ENCODE measurements at regions not wholly inside any gene's neighbourhood (a gene's known extent, or its start where the extent isn't known, plus 50 kb on each side); places are given as distances from the start of the nearest gene placed in this dataset.

DNA sequence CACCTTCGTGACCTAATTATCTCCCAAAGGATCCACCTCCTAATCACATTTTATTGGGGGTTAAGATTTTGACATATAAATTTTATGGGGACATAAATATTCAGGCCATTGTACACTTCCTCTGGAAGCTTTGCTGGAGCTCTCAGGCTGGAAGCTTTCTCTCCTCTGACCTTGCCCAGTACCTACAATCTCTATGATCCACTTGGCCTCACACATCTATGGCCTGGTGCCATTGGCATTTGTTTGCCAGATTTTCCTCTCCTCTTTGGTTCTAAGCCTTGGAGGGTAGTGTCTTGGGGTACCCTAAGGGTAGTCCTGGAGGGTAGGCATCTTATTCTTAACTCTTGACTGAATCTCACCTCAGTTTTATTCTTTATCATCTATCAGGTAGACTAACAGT lies 79.0 kb downstream of the HLX start:
- H4K20me1 ChIP-seq (ENCODE audit: insufficient read depth, low read length) = no peaks in the 10 kb centered on the region
- Mint-ChIP-seq H3K4me3 (ENCODE audit: unreplicated experiment) (no peak overlapping the region), H3K9me3 (ENCODE audit: unreplicated experiment) (peaks cover 3% of the 10 kb centered on the region), H3K36me3 (ENCODE audit: low read depth, unreplicated experiment) (no peaks in the 10 kb centered on the region), H3K4me1 (ENCODE audit: low read depth, unreplicated experiment) (peaks cover 32% of the 10 kb centered on the region), H3K27ac (ENCODE audit: unreplicated experiment) (peak overlapping the region; percentile 94), H3K27me3 (ENCODE audit: low read depth, unreplicated experiment) (no peaks in the 10 kb centered on the region)
- H3K27me3 ChIP-seq (ENCODE audit: insufficient read depth, low read length) = no peaks in the 10 kb centered on the region
- H3K9me3 ChIP-seq (ENCODE audit: insufficient read depth, low read depth, low read length) = no peaks in the 10 kb centered on the region
- H3K79me2 ChIP-seq (ENCODE audit: insufficient read depth, low read length) = no peaks in the 10 kb centered on the region
- no peak for TF ChIP-seq EZH2 (IDR thresholded peaks at IDR 0.05; ENCODE audit: insufficient read depth, low read length)
- TF ChIP-seq CTCF (IDR thresholded peaks at IDR 0.05; ENCODE audit: insufficient read depth, low read depth, low read length) = no peak
- H3K4me1 ChIP-seq (ENCODE audit: insufficient read depth, low read length) = peaks cover 15% of the 10 kb centered on the region
- H3K4me2 ChIP-seq (ENCODE audit: low read length) = no peak overlapping the region
- no peak overlapping the region for H3K27ac ChIP-seq (ENCODE audit: low read depth, low read length)
- no peak overlapping the region for H3K4me3 ChIP-seq (ENCODE audit: insufficient read depth, low read depth, low read length)
- FAIRE-seq = no peak
- no peak overlapping the region for H2AFZ ChIP-seq (ENCODE audit: low read depth, low read length)
- DNase-seq (ENCODE audit: low read depth) = no peak
- H3K36me3 ChIP-seq (ENCODE audit: insufficient read depth, low read length) = no peaks in the 10 kb centered on the region
- no peak overlapping the region for H3K9ac ChIP-seq (ENCODE audit: low read length)

GRCh38 chr1:220962031-220962751 lies 82.9 kb downstream of the HLX start:
- Histone ChIP-seq H3K79me2 (ENCODE audit: insufficient read depth, low read length) (no peaks in the 10 kb centered on the region), H3K27ac (ENCODE audit: low read depth, low read length) (peak overlapping the region; percentile 75), H3K9me3 (ENCODE audit: insufficient read depth, low read depth, low read length) (no peaks in the 10 kb centered on the region), H3K4me2 (ENCODE audit: low read length) (peak overlapping the region; percentile 16), H2AFZ (ENCODE audit: low read depth, low read length) (no peak overlapping the region), H3K9ac (ENCODE audit: low read length) (peak overlapping the region; percentile 38), H3K4me3 (ENCODE audit: insufficient read depth, low read depth, low read length) (no peak overlapping the region), H3K4me1 (ENCODE audit: insufficient read depth, low read length) (peaks cover 15% of the 10 kb centered on the region), H4K20me1 (ENCODE audit: insufficient read depth, low read length) (no peaks in the 10 kb centered on the region), H3K36me3 (ENCODE audit: insufficient read depth, low read length) (no peaks in the 10 kb centered on the region), H3K27me3 (ENCODE audit: insufficient read depth, low read length) (no peaks in the 10 kb centered on the region)
- TF ChIP-seq EZH2 (IDR thresholded peaks at IDR 0.05; ENCODE audit: insufficient read depth, low read length) (no peak), CTCF (IDR thresholded peaks at IDR 0.05; ENCODE audit: insufficient read depth, low read depth, low read length) (no peak)
- Mint-ChIP-seq H3K9me3 (ENCODE audit: unreplicated experiment) (peaks cover 7% of the 10 kb centered on the region), H3K27me3 (ENCODE audit: low read depth, unreplicated experiment) (no peaks in the 10 kb centered on the region), H3K4me3 (ENCODE audit: unreplicated experiment) (no peak overlapping the region), H3K27ac (ENCODE audit: unreplicated experiment) (peak overlapping the region; percentile 92), H3K36me3 (ENCODE audit: low read depth, unreplicated experiment) (no peaks in the 10 kb centered on the region), H3K4me1 (ENCODE audit: low read depth, unreplicated experiment) (peaks cover 24% of the 10 kb centered on the region)
- DNase-seq (ENCODE audit: low read depth) (peak; percentile 99), FAIRE-seq (peak; percentile 97)

GRCh38 chr1:220966041-220966440 lies 86.8 kb downstream of the HLX start:
- no peak overlapping the region for H3K4me2 ChIP-seq (ENCODE audit: low read length)
- H3K9ac ChIP-seq (ENCODE audit: low read length) = no peak overlapping the region
- H3K27me3 ChIP-seq (ENCODE audit: insufficient read depth, low read length) = no peaks in the 10 kb centered on the region
- no peaks in the 10 kb centered on the region for H4K20me1 ChIP-seq (ENCODE audit: insufficient read depth, low read length)
- H3K4me1 Mint-ChIP-seq (ENCODE audit: low read depth, unreplicated experiment) = peaks cover 23% of the 10 kb centered on the region
- no peaks in the 10 kb centered on the region for H3K9me3 ChIP-seq (ENCODE audit: insufficient read depth, low read depth, low read length)
- H3K4me3 ChIP-seq (ENCODE audit: insufficient read depth, low read depth, low read length) = no peak overlapping the region
- H2AFZ ChIP-seq (ENCODE audit: low read depth, low read length) = no peak overlapping the region
- H3K4me1 ChIP-seq (ENCODE audit: insufficient read depth, low read length) = peaks cover 11% of the 10 kb centered on the region
- peaks cover 7% of the 10 kb centered on the region for H3K9me3 Mint-ChIP-seq (ENCODE audit: unreplicated experiment)
- no peaks in the 10 kb centered on the region for H3K27me3 Mint-ChIP-seq (ENCODE audit: low read depth, unreplicated experiment)
- TF ChIP-seq EZH2 (IDR thresholded peaks at IDR 0.05; ENCODE audit: insufficient read depth, low read length) = no peak
- H3K79me2 ChIP-seq (ENCODE audit: insufficient read depth, low read length) = no peaks in the 10 kb centered on the region
- no peaks in the 10 kb centered on the region for H3K36me3 ChIP-seq (ENCODE audit: insufficient read depth, low read length)
- H3K27ac ChIP-seq (ENCODE audit: low read depth, low read length) = no peak overlapping the region
- FAIRE-seq (no peak), DNase-seq (ENCODE audit: low read depth) (no peak)
- H3K27ac Mint-ChIP-seq (ENCODE audit: unreplicated experiment) = no peak overlapping the region
- no peak overlapping the region for H3K4me3 Mint-ChIP-seq (ENCODE audit: unreplicated experiment)
- no peaks in the 10 kb centered on the region for H3K36me3 Mint-ChIP-seq (ENCODE audit: low read depth, unreplicated experiment)

Measured in astrocyte (in vitro differentiated cells and primary cell).